ENCODE measurements at regions not wholly inside any gene's neighbourhood (a gene's known extent, or its start where the extent isn't known, plus 50 kb on each side); places are given as distances from the start of the nearest gene placed in this dataset.

- TF ChIP-seq CTCF (IDR thresholded peaks at IDR 0.05; ENCODE audit: insufficient read depth, missing control alignments): no peak
- FAIRE-seq: no peak
- DNase-seq (ENCODE audit: insufficient read length, low spot score): no peak
Measured at GRCh38 chr15:37733628-37734027, 200.8 kb upstream of the TMCO5A start.

- DNase-seq (ENCODE audit: insufficient read length, low spot score) (no peak), FAIRE-seq (no peak)
- no peak for TF ChIP-seq CTCF (IDR thresholded peaks at IDR 0.05; ENCODE audit: insufficient read depth, missing control alignments)
Measured at GRCh38 chr15:37740623-37741141, 193.8 kb upstream of the TMCO5A start.

GRCh38 chr15:37743826-37744225 lies 190.6 kb upstream of the TMCO5A start:
- TF ChIP-seq CTCF (IDR thresholded peaks at IDR 0.05; ENCODE audit: insufficient read depth, missing control alignments): no peak
- DNase-seq (ENCODE audit: insufficient read length, low spot score): no peak
- no peak for FAIRE-seq

- FAIRE-seq: no peak
- no peak for DNase-seq (ENCODE audit: insufficient read length, low spot score)
- TF ChIP-seq CTCF (IDR thresholded peaks at IDR 0.05; ENCODE audit: insufficient read depth, missing control alignments): no peak
Measured at GRCh38 chr15:37744521-37744920, 189.9 kb upstream of the TMCO5A start.

GRCh38 chr15:37751401-37751800 lies 183.0 kb upstream of the TMCO5A start:
- FAIRE-seq: no peak
- TF ChIP-seq CTCF (IDR thresholded peaks at IDR 0.05; ENCODE audit: insufficient read depth, missing control alignments): no peak
- DNase-seq (ENCODE audit: insufficient read length, low spot score): no peak

- FAIRE-seq: no peak
- DNase-seq (ENCODE audit: insufficient read length, low spot score): no peak
- no peak for TF ChIP-seq CTCF (IDR thresholded peaks at IDR 0.05; ENCODE audit: insufficient read depth, missing control alignments)
Measured at GRCh38 chr15:37756407-37756806, 178.0 kb upstream of the TMCO5A start.

- no peak for FAIRE-seq
Measured at GRCh38 chr15:37758412-37758811, 176.0 kb upstream of the TMCO5A start.

More at GRCh38 chr15:37758412-37758811, 176.0 kb upstream of the TMCO5A start:
- TF ChIP-seq CTCF (IDR thresholded peaks at IDR 0.05; ENCODE audit: insufficient read depth, missing control alignments): no peak
- DNase-seq (ENCODE audit: insufficient read length, low spot score): no peak

All from D721Med (cell line).